Thymus (tissue), 11 donors: ENCODE measurements at regions not wholly inside any gene's neighbourhood (a gene's known extent, or its start where the extent isn't known, plus 50 kb on each side); places are given as distances from the start of the nearest gene placed in this dataset.
A peak's percentile ranks its signal among the peaks of the same experiment; 100 is the strongest.

ENCODE experiments used
- DNase-seq, 9 donors: peaks; one replicate each; pipeline ENCODE4 v3.0.0-alpha.2; 2013; ENCODE audit warnings: low spot score in 9 of 9, low read depth in 6 of 9, missing footprints in 1 of 9
- H3K27ac ChIP-seq, 2 donors: one replicate each; pipeline ENCODE4 v1.5.1; 2013; ENCODE audit warnings: control low read depth in 1 of 2, low read depth in 1 of 2, low read length in 1 of 2, mild to moderate bottlenecking in 1 of 2, moderate library complexity in 1 of 2
- H3K27me3 ChIP-seq, 2 donors: one replicate each; pipeline ENCODE4 v1.5.1; 2013; ENCODE audit warnings: low read length in 1 of 2; ENCODE audit not compliant: control insufficient read depth in 2 of 2, insufficient read depth in 1 of 2
- H3K36me3 ChIP-seq, 2 donors: one replicate each; pipeline ENCODE4 v1.5.1; 2013; ENCODE audit warnings: low read length in 1 of 2, mild to moderate bottlenecking in 1 of 2, moderate library complexity in 1 of 2; ENCODE audit not compliant: control insufficient read depth in 2 of 2, insufficient read depth in 2 of 2
- H3K4me1 ChIP-seq, 2 donors: one replicate each; pipeline ENCODE4 v1.5.1; 2013; ENCODE audit warnings: low read length in 2 of 2; ENCODE audit not compliant: control insufficient read depth in 2 of 2, insufficient read depth in 2 of 2
- H3K4me3 ChIP-seq, 2 donors: one replicate each; pipeline ENCODE4 v1.5.1; 2013; ENCODE audit warnings: low read length in 2 of 2, control low read depth in 1 of 2, mild to moderate bottlenecking in 1 of 2
- H3K9me3 ChIP-seq, 2 donors: one replicate each; pipeline ENCODE4 v1.5.1; 2013; ENCODE audit warnings: low read length in 1 of 2, mild to moderate bottlenecking in 1 of 2; ENCODE audit not compliant: control insufficient read depth in 2 of 2, insufficient read depth in 1 of 2
- WGBS: extraction: QIAGEN DNeasy Blood & Tissue Kit; methylation state at CpG from one replicate; pipeline ENCODE4 v1.1.7; 2013; 5-methylcytosine and 5-hydroxymethylcytosine counted together
- donor health status: healthy.

DNA sequence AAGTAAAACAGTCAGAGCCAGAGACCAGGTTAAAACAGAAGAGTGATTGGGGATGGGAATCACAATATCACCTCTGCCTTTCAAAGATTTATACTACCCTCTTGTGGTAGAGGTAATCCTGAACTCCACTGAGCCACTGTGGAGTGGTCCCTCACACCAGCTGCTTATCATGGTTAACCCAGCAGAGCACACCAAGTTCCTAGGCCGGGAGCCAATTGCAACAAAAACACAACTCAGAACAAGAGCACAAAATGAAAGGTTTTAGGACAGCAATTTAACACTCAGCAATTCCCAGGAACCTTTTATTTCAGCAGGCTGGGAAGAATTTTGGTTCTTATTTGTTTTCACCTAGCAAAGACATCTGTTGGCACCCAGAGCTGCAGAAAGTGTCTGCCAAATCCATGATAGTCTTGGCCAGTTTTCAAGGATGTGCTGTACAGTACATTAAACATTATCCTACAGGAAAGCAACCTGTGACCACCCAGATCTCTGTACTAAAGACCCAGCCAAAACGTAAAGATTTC, 220.5 kb upstream of the ATXN7L3B start:
- WGBS: 53% methylated on average over 2 of the region's 2 CpGs
- peak in 3 of 9 donors; percentile 1 to 30 (median 2) for DNase-seq

GRCh38 chr12:74317741-74318140, 219.9 kb upstream of the ATXN7L3B start:
- no peak for DNase-seq
- H3K4me3 ChIP-seq: no peak overlapping the region
- no peaks in the 10 kb centered on the region for H3K4me1 ChIP-seq
- no peak overlapping the region for H3K27ac ChIP-seq
- WGBS: 76% methylated on average over 1 of the region's 1 CpG
- H3K36me3 ChIP-seq: no peaks in the 10 kb centered on the region
- H3K27me3 ChIP-seq: no peaks in the 10 kb centered on the region
- H3K9me3 ChIP-seq: no peaks in the 10 kb centered on the region

More for the DNA sequence above, 220.5 kb upstream of the ATXN7L3B start:
- H3K9me3 ChIP-seq: no peaks in the 10 kb centered on the region
- no peaks in the 10 kb centered on the region for H3K36me3 ChIP-seq
- no peak overlapping the region for H3K4me3 ChIP-seq
- no peaks in the 10 kb centered on the region for H3K27me3 ChIP-seq
- no peak overlapping the region for H3K27ac ChIP-seq
- no peaks in the 10 kb centered on the region for H3K4me1 ChIP-seq

DNA sequence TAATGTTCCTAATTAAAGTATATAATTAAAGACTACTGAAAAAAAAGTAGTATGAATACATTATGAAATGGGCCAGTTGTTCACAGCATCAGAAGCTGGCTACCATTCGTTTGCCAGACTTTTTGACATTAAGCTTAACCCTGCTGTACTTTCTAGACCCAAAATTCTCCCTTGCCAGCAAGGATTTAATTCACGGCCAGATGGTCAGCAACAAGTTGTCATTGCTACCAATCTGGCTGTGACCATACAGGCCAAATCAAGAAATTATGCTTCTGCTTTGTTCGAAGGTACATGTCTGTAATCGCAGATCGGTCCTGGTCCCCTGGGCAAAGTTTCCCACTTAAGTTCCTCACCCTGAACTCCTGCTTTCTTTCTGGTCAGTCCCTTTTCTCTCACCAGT, 217.7 kb upstream of the ATXN7L3B start:
- no peaks in the 10 kb centered on the region for H3K36me3 ChIP-seq
- no peaks in the 10 kb centered on the region for H3K4me1 ChIP-seq
- no peak for DNase-seq
- no peak overlapping the region for H3K27ac ChIP-seq
- no peaks in the 10 kb centered on the region for H3K9me3 ChIP-seq
- WGBS: 89% methylated on average over 5 of the region's 5 CpGs
- H3K4me3 ChIP-seq: no peak overlapping the region
- no peaks in the 10 kb centered on the region for H3K27me3 ChIP-seq

DNA sequence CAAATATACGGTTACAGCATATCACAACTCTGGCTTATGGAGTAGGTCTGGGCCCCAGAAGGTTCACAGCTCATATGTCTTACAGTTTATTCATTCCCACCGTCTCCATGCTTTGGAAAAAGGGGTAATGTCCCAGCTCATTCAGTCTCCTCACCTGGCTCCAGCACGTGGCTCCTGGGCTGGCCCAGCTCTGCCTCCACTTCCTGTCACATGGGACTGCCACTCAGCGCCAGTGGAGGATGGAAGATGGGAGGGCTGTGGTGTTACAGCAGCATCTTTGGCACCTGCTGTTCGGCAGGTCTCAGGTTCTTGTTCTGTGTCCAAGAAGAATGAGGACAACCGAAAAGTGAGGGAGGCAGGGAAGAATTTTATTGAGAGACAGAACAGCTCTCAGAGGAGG, 216.3 kb upstream of the ATXN7L3B start:
- WGBS: 79% methylated on average over 6 of the region's 6 CpGs
- H3K27me3 ChIP-seq: no peaks in the 10 kb centered on the region
- no peaks in the 10 kb centered on the region for H3K9me3 ChIP-seq
- no peak overlapping the region for H3K27ac ChIP-seq
- no peaks in the 10 kb centered on the region for H3K36me3 ChIP-seq
- no peaks in the 10 kb centered on the region for H3K4me1 ChIP-seq
- no peak for DNase-seq
- no peak overlapping the region for H3K4me3 ChIP-seq

DNA sequence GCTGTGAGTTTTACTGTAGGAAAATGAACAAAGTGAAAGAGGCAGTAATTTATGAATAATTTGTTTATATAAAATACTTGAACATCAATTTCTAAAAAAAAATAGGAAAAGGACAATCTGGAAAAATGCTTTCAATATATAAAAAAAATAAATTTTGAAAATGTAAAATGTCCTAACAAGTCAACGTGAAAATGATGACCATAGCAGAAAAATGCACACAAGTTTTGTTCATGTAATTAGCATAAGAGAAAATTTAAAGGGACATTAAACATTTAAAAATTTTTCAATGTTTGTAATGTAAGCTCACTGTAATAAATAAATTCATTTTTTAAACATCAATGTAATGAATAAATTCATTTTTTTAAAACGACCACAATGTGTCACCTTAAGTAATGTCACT, 214.8 kb upstream of the ATXN7L3B start:
- Histone ChIP-seq H3K27me3 (no peaks in the 10 kb centered on the region), H3K36me3 (no peaks in the 10 kb centered on the region), H3K9me3 (no peaks in the 10 kb centered on the region), H3K4me1 (no peaks in the 10 kb centered on the region), H3K27ac (no peak overlapping the region), H3K4me3 (no peak overlapping the region)
- DNase-seq: no peak
- WGBS: 64% methylated on average over 2 of the region's 2 CpGs

DNA sequence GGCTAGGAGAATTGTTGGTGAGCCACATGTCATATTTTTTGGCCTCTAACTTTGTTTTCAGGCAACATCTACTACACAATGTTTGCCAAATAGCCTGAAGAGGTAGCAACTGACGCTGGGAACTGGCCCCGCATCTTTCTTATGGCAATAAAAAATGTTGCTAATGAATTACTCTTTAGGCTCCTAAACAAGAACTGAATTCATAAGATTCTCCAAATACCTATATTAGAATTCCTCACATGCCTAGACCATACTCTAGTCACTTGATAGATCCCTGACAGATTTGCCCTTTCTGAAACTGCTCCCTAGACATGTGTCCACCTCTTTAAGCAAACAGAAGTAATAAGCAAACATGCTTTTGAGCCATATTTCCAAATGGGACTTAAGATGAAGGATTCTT, 209.0 kb upstream of the ATXN7L3B start:
- DNase-seq: no peak
- Histone ChIP-seq H3K4me3 (no peak overlapping the region), H3K9me3 (no peaks in the 10 kb centered on the region), H3K27ac (no peak overlapping the region), H3K36me3 (no peaks in the 10 kb centered on the region), H3K27me3 (no peaks in the 10 kb centered on the region), H3K4me1 (no peaks in the 10 kb centered on the region)
- 96% methylated on average over 2 of the region's 2 CpGs for whole genome bisulfite sequencing

DNA sequence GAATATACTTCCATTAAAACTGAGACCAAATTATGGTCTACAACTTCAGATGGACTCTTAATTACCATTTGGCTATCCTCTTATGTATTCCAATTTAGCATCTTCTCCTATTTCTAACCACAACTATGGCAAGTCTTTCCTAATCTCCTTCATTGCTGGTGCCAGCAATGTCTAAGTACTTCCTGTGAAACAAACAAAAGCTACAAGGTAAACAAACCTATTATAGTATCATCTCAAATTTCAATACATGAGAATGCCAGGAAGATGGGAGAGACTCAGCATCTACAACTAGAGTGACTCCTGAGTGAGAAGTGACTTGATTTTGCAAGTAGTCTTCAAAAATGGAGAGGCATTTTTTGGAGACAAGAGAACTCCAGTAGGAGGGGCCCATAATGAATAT, 202.9 kb upstream of the ATXN7L3B start:
- no peaks in the 10 kb centered on the region for H3K36me3 ChIP-seq
- H3K4me3 ChIP-seq: no peak overlapping the region
- no peaks in the 10 kb centered on the region for H3K27me3 ChIP-seq
- H3K27ac ChIP-seq: no peak overlapping the region
- H3K9me3 ChIP-seq: no peaks in the 10 kb centered on the region
- DNase-seq: no peak
- H3K4me1 ChIP-seq: no peaks in the 10 kb centered on the region

DNA sequence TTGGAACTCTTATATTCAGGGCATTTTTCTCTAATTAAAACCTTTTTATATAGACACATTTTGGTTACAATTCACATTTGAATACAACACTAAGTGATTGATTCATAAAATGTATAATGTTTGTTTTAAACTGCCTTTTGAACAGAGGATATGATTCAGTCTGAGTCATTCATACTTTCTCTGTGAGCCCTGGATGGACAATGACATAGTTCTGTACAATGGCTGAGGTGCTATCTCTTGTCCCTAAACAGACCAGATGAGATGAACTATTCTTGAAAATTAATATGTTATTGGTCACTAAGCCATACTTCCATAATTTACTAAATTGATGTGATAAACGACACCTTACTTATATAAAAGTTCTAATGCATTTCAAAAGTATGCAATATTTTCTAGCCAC, 199.7 kb upstream of the ATXN7L3B start:
- Histone ChIP-seq H3K36me3 (no peaks in the 10 kb centered on the region), H3K9me3 (no peaks in the 10 kb centered on the region), H3K4me1 (no peaks in the 10 kb centered on the region), H3K4me3 (no peak overlapping the region), H3K27ac (no peak overlapping the region), H3K27me3 (no peaks in the 10 kb centered on the region)
- 46% methylated on average over 1 of the region's 1 CpG for WGBS
- no peak for DNase-seq

DNA sequence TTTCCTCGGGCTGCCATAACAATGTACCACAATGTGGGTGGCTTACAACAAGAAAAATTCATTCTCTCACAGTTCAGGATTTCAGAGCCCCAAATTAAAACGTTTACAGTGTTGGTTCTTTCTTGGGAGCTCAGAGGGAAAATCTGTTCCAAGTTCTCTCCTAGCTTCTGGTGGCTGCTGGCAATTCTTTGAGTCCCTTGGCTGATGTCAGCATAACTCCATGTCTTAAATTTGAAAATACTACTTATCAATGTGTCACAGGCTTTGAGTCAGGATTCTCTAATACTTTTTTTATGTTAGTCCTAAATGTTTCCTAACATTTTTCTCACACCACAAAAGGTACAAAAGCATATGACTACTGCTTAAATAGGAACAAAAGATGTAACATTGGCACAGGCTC, 198.4 kb upstream of the ATXN7L3B start:
- H3K27me3 ChIP-seq: no peaks in the 10 kb centered on the region
- H3K9me3 ChIP-seq: no peaks in the 10 kb centered on the region
- DNase-seq: no peak
- no peaks in the 10 kb centered on the region for H3K4me1 ChIP-seq
- no peak overlapping the region for H3K4me3 ChIP-seq
- no peaks in the 10 kb centered on the region for H3K36me3 ChIP-seq
- no peak overlapping the region for H3K27ac ChIP-seq
- WGBS: 58% methylated on average over 2 of the region's 2 CpGs

DNA sequence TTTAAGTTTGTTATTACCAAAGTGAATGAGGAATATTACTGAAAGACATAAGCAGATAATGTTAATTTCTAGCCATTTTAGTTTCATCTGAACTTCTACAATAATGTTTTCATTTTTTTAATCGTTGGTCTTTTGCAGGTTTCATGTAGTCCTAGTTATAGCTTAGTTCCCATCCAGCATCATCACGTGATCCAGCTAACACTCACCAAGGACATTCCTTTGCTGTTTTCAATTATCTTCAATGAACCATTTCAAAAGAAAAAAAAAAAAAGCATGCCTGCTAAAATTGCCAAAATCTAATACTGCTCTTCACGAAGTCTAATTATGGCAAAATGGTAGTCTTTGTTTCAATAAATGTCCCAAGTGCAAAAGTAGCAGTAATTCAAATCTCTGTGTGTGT, 187.7 kb upstream of the ATXN7L3B start:
- no peak for DNase-seq
- H3K36me3 ChIP-seq: no peaks in the 10 kb centered on the region

More for the DNA sequence above, 187.7 kb upstream of the ATXN7L3B start:
- WGBS: 86% methylated on average over 3 of the region's 3 CpGs
- Histone ChIP-seq H3K9me3 (no peaks in the 10 kb centered on the region), H3K4me1 (no peaks in the 10 kb centered on the region), H3K4me3 (no peak overlapping the region), H3K27me3 (no peaks in the 10 kb centered on the region), H3K27ac (no peak overlapping the region)
